ENCODE measurements at regions not wholly inside any gene's neighbourhood (a gene's known extent, or its start where the extent isn't known, plus 50 kb on each side); places are given as distances from the start of the nearest gene placed in this dataset.

GRCh38 chr5:31113101-31113500, 80.4 kb upstream of the CDH6 start:
- TF ChIP-seq, protein P1, sequence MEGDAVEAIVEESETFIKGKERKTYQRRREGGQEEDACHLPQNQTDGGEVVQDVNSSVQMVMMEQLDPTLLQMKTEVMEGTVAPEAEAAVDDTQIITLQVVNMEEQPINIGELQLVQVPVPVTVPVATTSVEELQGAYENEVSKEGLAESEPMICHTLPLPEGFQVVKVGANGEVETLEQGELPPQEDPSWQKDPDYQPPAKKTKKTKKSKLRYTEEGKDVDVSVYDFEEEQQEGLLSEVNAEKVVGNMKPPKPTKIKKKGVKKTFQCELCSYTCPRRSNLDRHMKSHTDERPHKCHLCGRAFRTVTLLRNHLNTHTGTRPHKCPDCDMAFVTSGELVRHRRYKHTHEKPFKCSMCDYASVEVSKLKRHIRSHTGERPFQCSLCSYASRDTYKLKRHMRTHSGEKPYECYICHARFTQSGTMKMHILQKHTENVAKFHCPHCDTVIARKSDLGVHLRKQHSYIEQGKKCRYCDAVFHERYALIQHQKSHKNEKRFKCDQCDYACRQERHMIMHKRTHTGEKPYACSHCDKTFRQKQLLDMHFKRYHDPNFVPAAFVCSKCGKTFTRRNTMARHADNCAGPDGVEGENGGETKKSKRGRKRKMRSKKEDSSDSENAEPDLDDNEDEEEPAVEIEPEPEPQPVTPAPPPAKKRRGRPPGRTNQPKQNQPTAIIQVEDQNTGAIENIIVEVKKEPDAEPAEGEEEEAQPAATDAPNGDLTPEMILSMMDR (IDR thresholded peaks at IDR 0.05): no peak
- TF ChIP-seq POLR2A (IDR thresholded peaks at IDR 0.05): no peak
- no peak for TF ChIP-seq POLR2AphosphoS5 (IDR thresholded peaks at IDR 0.05)
- TF ChIP-seq EP300 (IDR thresholded peaks at IDR 0.05): no peak
